K562 (cell line): ENCODE measurements at regions not wholly inside any gene's neighbourhood (a gene's known extent, or its start where the extent isn't known, plus 50 kb on each side); places are given as distances from the start of the nearest gene placed in this dataset.
A peak's percentile ranks its signal among the peaks of the same experiment; 100 is the strongest.

Experiments used
- BCL6 ChIP-seq: fragments of 250-450 bp; sonication (Bioruptor Pico); IDR thresholded peaks from 2 replicates; pipeline ENCODE4 v1.4.0; 2020
- BMI1 ChIP-seq: fragments of 150-350 bp; IDR thresholded peaks from 2 replicates; pipeline ENCODE4 v1.6.1; 2014; ENCODE audit warnings: low read length
- CBX2 ChIP-seq: fragments of 200-600 bp; sonication (generic); IDR thresholded peaks from one replicate; pipeline ENCODE4 v1.6.1; 2012; ENCODE audit warnings: mild to moderate bottlenecking, low read length, inconsistent platforms; ENCODE audit not compliant: insufficient read depth, poor library complexity, severe bottlenecking
- CCAR2 ChIP-seq: fragments of 200-400 bp; formaldehyde crosslinking; IDR thresholded peaks from 2 replicates; pipeline ENCODE4 v1.6.1; 2017; ENCODE audit warnings: mild to moderate bottlenecking, low read depth, low read length
- FOXP1 ChIP-seq: sonication (generic); formaldehyde crosslinking; IDR thresholded peaks from 2 replicates; pipeline ENCODE4 v1.8.0; 2022; ENCODE audit warnings: mild to moderate bottlenecking, missing genetic modification reagents
- HMGN3 ChIP-seq: IDR thresholded peaks from 2 replicates; pipeline ENCODE4 v1.6.1; 2011; ENCODE audit warnings: borderline replicate concordance, low read depth, mild to moderate bottlenecking, mixed read lengths, low read length; ENCODE audit not compliant: insufficient read length; ENCODE audit errors: extremely low read depth
- NCOA6 ChIP-seq: fragments of 450-650 bp; IDR thresholded peaks from 2 replicates; pipeline ENCODE4 v1.6.1; 2017; ENCODE audit warnings: mild to moderate bottlenecking
- RFX1 ChIP-seq: fragments of 450-650 bp; IDR thresholded peaks from 2 replicates; pipeline ENCODE4 v1.6.1; 2016; ENCODE audit warnings: mild to moderate bottlenecking, moderate library complexity
- RFX7 ChIP-seq: fragments of 250-450 bp; sonication (Bioruptor Pico); IDR thresholded peaks from 2 replicates; pipeline ENCODE4 v1.5.1; 2021; ENCODE audit warnings: mild to moderate bottlenecking
- RREB1 ChIP-seq: fragments of 250-450 bp; sonication (Bioruptor Pico); IDR thresholded peaks from 2 replicates; pipeline ENCODE4 v1.4.0; 2020
- TEAD2 ChIP-seq: fragments of 450-650 bp; IDR thresholded peaks from 2 replicates; pipeline ENCODE4 v1.6.1; 2016; ENCODE audit warnings: missing genetic modification characterization, control low read depth, missing compliant biosample characterization
- TF ChIP-seq, protein P1 (sequence below): IDR thresholded peaks from 2 replicates; pipeline ENCODE4 v1.6.1; 2016; ENCODE audit warnings: missing genetic modification characterization, missing compliant biosample characterization
- TF ChIP-seq, protein P2 (sequence below): fragments of 250-450 bp; sonication (Bioruptor Pico); IDR thresholded peaks from 2 replicates; pipeline ENCODE4 v1.5.0; 2020; ENCODE audit warnings: mild to moderate bottlenecking
- TF ChIP-seq, protein P3 (sequence below): fragments of 450-650 bp; formaldehyde crosslinking; IDR thresholded peaks from 2 replicates; pipeline ENCODE4 v1.4.0; 2020; ENCODE audit warnings: mild to moderate bottlenecking, moderate library complexity
- TF ChIP-seq, protein P4 (sequence below): IDR thresholded peaks from 3 replicates; pipeline ENCODE4 v1.6.1; 2011; ENCODE audit warnings: borderline replicate concordance, mild to moderate bottlenecking, moderate library complexity; ENCODE audit not compliant: insufficient read length; ENCODE audit errors: extremely low read depth

GRCh38 chr7:84912993-84913635, 273.7 kb downstream of the SEMA3D start (continued):
- TF ChIP-seq CCAR2 (no peak), BCL6 (CRISPR knock-in tag) (peak; percentile 8; the same call in 1 of the 2 replicates), RFX1 (no peak), NCOA6 (no peak), FOXP1 (CRISPR knock-in tag) (no peak), RREB1 (CRISPR knock-in tag) (no peak), BMI1 (no peak), TEAD2 (tag) (peak; percentile 67; the same call in 1 of the 2 replicates), CBX2 (no peak), HMGN3 (no peak), RFX7 (CRISPR knock-in tag) (no peak)
- TF ChIP-seq, protein P1, sequence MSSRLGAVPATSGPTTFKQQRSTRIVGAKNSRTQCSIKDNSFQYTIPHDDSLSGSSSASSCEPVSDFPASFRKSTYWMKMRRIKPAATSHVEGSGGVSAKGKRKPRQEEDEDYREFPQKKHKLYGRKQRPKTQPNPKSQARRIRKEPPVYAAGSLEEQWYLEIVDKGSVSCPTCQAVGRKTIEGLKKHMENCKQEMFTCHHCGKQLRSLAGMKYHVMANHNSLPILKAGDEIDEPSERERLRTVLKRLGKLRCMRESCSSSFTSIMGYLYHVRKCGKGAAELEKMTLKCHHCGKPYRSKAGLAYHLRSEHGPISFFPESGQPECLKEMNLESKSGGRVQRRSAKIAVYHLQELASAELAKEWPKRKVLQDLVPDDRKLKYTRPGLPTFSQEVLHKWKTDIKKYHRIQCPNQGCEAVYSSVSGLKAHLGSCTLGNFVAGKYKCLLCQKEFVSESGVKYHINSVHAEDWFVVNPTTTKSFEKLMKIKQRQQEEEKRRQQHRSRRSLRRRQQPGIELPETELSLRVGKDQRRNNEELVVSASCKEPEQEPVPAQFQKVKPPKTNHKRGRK (tag): no peak
- TF ChIP-seq, protein P2, sequence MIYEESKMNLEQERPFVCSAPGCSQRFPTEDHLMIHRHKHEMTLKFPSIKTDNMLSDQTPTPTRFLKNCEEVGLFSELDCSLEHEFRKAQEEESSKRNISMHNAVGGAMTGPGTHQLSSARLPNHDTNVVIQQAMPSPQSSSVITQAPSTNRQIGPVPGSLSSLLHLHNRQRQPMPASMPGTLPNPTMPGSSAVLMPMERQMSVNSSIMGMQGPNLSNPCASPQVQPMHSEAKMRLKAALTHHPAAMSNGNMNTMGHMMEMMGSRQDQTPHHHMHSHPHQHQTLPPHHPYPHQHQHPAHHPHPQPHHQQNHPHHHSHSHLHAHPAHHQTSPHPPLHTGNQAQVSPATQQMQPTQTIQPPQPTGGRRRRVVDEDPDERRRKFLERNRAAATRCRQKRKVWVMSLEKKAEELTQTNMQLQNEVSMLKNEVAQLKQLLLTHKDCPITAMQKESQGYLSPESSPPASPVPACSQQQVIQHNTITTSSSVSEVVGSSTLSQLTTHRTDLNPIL: no peak
- TF ChIP-seq, protein P3, sequence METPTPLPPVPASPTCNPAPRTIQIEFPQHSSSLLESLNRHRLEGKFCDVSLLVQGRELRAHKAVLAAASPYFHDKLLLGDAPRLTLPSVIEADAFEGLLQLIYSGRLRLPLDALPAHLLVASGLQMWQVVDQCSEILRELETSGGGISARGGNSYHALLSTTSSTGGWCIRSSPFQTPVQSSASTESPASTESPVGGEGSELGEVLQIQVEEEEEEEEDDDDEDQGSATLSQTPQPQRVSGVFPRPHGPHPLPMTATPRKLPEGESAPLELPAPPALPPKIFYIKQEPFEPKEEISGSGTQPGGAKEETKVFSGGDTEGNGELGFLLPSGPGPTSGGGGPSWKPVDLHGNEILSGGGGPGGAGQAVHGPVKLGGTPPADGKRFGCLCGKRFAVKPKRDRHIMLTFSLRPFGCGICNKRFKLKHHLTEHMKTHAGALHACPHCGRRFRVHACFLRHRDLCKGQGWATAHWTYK (CRISPR knock-in tag): peak; percentile 68; the same call in 1 of the 2 replicates
- TF ChIP-seq, protein P4, sequence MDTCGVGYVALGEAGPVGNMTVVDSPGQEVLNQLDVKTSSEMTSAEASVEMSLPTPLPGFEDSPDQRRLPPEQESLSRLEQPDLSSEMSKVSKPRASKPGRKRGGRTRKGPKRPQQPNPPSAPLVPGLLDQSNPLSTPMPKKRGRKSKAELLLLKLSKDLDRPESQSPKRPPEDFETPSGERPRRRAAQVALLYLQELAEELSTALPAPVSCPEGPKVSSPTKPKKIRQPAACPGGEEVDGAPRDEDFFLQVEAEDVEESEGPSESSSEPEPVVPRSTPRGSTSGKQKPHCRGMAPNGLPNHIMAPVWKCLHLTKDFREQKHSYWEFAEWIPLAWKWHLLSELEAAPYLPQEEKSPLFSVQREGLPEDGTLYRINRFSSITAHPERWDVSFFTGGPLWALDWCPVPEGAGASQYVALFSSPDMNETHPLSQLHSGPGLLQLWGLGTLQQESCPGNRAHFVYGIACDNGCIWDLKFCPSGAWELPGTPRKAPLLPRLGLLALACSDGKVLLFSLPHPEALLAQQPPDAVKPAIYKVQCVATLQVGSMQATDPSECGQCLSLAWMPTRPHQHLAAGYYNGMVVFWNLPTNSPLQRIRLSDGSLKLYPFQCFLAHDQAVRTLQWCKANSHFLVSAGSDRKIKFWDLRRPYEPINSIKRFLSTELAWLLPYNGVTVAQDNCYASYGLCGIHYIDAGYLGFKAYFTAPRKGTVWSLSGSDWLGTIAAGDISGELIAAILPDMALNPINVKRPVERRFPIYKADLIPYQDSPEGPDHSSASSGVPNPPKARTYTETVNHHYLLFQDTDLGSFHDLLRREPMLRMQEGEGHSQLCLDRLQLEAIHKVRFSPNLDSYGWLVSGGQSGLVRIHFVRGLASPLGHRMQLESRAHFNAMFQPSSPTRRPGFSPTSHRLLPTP: no peak
